MM.1S (cell line): ENCODE measurements at regions not wholly inside any gene's neighbourhood (a gene's known extent, or its start where the extent isn't known, plus 50 kb on each side); places are given as distances from the start of the nearest gene placed in this dataset.

Experiments
- EZH2 ChIP-seq: fragments of 300-600 bp; sonication (generic); optimal IDR thresholded peaks from 2 replicates; pipeline ENCODE3; 2017; ENCODE audit warnings: low read depth, mild to moderate bottlenecking, antibody characterized with exemption, low read length, mixed read lengths
- EZH2phosphoT487 ChIP-seq: fragments of 300-600 bp; sonication (generic); IDR thresholded peaks from 2 replicates; pipeline ENCODE4 v1.6.1; 2018; ENCODE audit warnings: antibody characterized with exemption, low read length
- TF ChIP-seq, protein P1 (sequence below): fragments of 300-600 bp; sonication (generic); IDR thresholded peaks from 2 replicates; pipeline ENCODE4 v1.5.1; 2016; ENCODE audit warnings: antibody characterized with exemption, low read length, mixed read lengths

- TF ChIP-seq, protein P1, sequence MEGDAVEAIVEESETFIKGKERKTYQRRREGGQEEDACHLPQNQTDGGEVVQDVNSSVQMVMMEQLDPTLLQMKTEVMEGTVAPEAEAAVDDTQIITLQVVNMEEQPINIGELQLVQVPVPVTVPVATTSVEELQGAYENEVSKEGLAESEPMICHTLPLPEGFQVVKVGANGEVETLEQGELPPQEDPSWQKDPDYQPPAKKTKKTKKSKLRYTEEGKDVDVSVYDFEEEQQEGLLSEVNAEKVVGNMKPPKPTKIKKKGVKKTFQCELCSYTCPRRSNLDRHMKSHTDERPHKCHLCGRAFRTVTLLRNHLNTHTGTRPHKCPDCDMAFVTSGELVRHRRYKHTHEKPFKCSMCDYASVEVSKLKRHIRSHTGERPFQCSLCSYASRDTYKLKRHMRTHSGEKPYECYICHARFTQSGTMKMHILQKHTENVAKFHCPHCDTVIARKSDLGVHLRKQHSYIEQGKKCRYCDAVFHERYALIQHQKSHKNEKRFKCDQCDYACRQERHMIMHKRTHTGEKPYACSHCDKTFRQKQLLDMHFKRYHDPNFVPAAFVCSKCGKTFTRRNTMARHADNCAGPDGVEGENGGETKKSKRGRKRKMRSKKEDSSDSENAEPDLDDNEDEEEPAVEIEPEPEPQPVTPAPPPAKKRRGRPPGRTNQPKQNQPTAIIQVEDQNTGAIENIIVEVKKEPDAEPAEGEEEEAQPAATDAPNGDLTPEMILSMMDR: no peak
- TF ChIP-seq EZH2 (no peak), EZH2phosphoT487 (no peak)
Observed at GRCh38 chr1:29801561-29801973, 565.2 kb downstream of the PTPRU start.
